Heart right ventricle (tissue), 16 donors: ENCODE measurements at regions not wholly inside any gene's neighbourhood (a gene's known extent, or its start where the extent isn't known, plus 50 kb on each side); places are given as distances from the start of the nearest gene placed in this dataset.

Source experiments
- ATAC-seq, 8 donors: fragments of 200-7000 bp; cut with Tn5 transposase; one replicate each; pipeline ENCODE4 v1.9.1; 2020; ENCODE audit warnings: mild to moderate bottlenecking in 8 of 8, moderate library complexity in 8 of 8, moderate number of reproducible peaks in 1 of 8
- DNase-seq, 2 donors: peaks; one replicate each; pipeline ENCODE4 v3.0.0-alpha.2; 2020
- H3K27ac ChIP-seq, 10 donors: fragments of 200-600 bp; sonication (generic) in 2 of 10; one replicate each; pipeline versions ENCODE4 v1.5.0 to v1.8.0; 2020 to 2022; ENCODE audit warnings: mild to moderate bottlenecking in 3 of 10
- H3K27me3 ChIP-seq, 7 donors: fragments of 200-600 bp; one replicate each; pipeline ENCODE4 v1.8.0; 2021 to 2022; ENCODE audit warnings: mild to moderate bottlenecking in 2 of 7
- H3K36me3 ChIP-seq, 9 donors: fragments of 200-600 bp; sonication (generic) in 1 of 9; one replicate each; pipeline versions ENCODE4 v1.5.0 to v1.8.0; 2020 to 2022; ENCODE audit warnings: mild to moderate bottlenecking in 2 of 9
- H3K4me1 ChIP-seq, 9 donors: fragments of 200-600 bp; sonication (generic) in 1 of 9; one replicate each; pipeline versions ENCODE4 v1.5.0 to v1.8.0; 2020 to 2022; ENCODE audit warnings: mild to moderate bottlenecking in 4 of 9
- H3K4me3 ChIP-seq, 10 donors: fragments of 200-600 bp; sonication (generic) in 2 of 10; one replicate each; pipeline versions ENCODE4 v1.5.0 to v1.8.0; 2020 to 2022; ENCODE audit warnings: mild to moderate bottlenecking in 7 of 10, moderate library complexity in 2 of 10
- H3K9me3 ChIP-seq, 11 donors: fragments of 200-600 bp in 10 of 11; sonication (generic) in 2 of 11; one replicate each; pipeline versions ENCODE4 v1.5.0 to v1.8.0; 2013 to 2022; ENCODE audit warnings: mild to moderate bottlenecking in 2 of 11, control low read depth in 1 of 11, moderate library complexity in 1 of 11
- CTCF ChIP-seq, 9 donors: fragments of 200-600 bp; sonication (generic) in 2 of 9; IDR thresholded peaks; one replicate each; pipeline versions ENCODE4 v1.5.0 to v1.8.0; 2021 to 2022; ENCODE audit warnings: antibody characterized with exemption in 9 of 9, mild to moderate bottlenecking in 5 of 9, moderate library complexity in 1 of 9
- WGBS, 2 donors: extraction: QIAGEN DNeasy Blood & Tissue Kit; methylation state at CpG; one replicate each; pipeline ENCODE4 v1.1.7; 2013; ENCODE audit warnings: inconsistent platforms in 1 of 2; 5-methylcytosine and 5-hydroxymethylcytosine counted together
- intact Hi-C, 10 donors: fragments of 100-400 bp; cut with DNase I; formaldehyde crosslinking; loops; one replicate each; pipeline versions ENCODE4 v1.11.1 to v1.14.2; 2022
- donor health status: Arrhythmogenic right ventricular cardiomyopathy.
- donor health status: ischemic (EF 13 %, LVEDD 7.1; RV severe dilation, severe dysfunction).
- donor health status: healthy with polysubstance abuse.
- donor health status: DM: no; HTN: yes; CAD: no.
- donor health status: DM: no; HTN: no; CAD: no.
- donor health status: ischemic (EF 25% LVEDD 6.9; RV normal size, moderate dysfunction).
- donor health status: ischemic (EF 25% LVEDD 5.7; RV mildly dilated, moderate dysfunction).
- donor health status: healthy.
- donor health status: DM: yes; HTN: yes; CAD: no.
- donor health status: Ischemic cardiomyopathy.
- donor health status: ischemic (EF 35%, LVEDD 5.7; RV mildly dilated, moderate dysfunction).
- donor health status: nonischemic (EF 11% LVEDD 7.7; RV severe dilation, severe dysfunction).
- donor health status: DM: yes; HTN: yes; CAD: no.
- donor health status: PGD.
- donor health status: ischemic (EF 29% LVEDD 5.4; RV normal size, mild dysfunction).
- donor health status: nonischemic (EF 23%, LVEDD 6.1; RV moderate dilation, normal function).

DNA sequence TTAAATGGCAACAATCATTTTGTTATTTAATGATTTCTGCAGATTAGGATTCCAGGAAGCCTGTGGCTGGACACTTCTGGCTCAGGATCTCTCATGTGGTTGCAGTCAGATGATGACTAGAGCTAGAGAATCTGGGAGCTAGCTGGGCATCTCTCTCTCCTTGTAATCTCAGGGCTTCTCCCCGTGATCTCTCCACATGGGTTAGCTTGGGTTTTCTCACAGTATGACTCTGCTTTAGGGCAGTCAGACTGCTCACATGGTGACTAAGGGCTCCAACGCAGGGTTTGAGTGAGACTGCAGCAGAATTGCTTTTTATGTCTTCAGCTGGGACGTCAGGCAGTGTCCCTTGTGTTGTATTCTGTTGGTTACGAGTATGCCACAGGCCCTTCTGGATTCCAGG is 361.4 kb downstream of the CBLL2 start:
- no peak overlapping the region for H3K4me3 ChIP-seq
- H3K4me1 ChIP-seq: peaks cover 0 to 5% (median 0%) of the 10 kb centered on the region in 9 donors
- H3K27me3 ChIP-seq: no peaks in the 10 kb centered on the region
- no peak overlapping the region for H3K27ac ChIP-seq
- DNase-seq (no peak), ATAC-seq (no peak)
- no peaks in the 10 kb centered on the region for H3K9me3 ChIP-seq
- no peak for TF ChIP-seq CTCF (IDR thresholded peaks at IDR 0.05)
- intact Hi-C loops: no loop called here
- no peaks in the 10 kb centered on the region for H3K36me3 ChIP-seq
- whole genome bisulfite sequencing, 2 donors: 36 to 37% methylated on average over 4 of the region's 4 CpGs

DNA sequence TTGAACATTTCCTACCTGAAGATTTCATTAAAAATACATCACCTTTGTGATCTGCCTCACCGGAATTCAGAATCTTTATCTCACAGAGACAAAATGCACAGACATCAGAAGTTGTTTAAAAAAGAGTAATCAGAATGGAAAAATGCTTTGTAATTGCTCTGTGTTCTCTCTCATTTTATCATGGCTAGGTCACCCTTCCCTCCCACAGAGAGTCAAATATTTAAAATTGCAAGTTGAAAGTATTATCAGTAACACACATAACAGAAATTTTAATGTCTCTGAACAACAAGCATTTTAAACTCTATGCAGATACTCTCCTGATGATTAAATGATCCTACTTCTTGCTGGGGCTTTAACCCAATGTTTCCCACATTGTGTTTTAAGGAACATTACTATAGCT is 362.0 kb downstream of the CBLL2 start:
- TF ChIP-seq CTCF (IDR thresholded peaks at IDR 0.05): no peak
- Histone ChIP-seq H3K27me3 (no peaks in the 10 kb centered on the region), H3K27ac (no peak overlapping the region), H3K36me3 (no peaks in the 10 kb centered on the region), H3K4me1 (peaks cover 0 to 5% (median 0%) of the 10 kb centered on the region in 9 donors), H3K9me3 (no peaks in the 10 kb centered on the region), H3K4me3 (no peak overlapping the region)
- intact Hi-C loops: no loop called here
- ATAC-seq: no peak
- 50 to 55% methylated on average over 1 of the region's 1 CpG for WGBS, 2 donors
- DNase-seq: no peak

DNA sequence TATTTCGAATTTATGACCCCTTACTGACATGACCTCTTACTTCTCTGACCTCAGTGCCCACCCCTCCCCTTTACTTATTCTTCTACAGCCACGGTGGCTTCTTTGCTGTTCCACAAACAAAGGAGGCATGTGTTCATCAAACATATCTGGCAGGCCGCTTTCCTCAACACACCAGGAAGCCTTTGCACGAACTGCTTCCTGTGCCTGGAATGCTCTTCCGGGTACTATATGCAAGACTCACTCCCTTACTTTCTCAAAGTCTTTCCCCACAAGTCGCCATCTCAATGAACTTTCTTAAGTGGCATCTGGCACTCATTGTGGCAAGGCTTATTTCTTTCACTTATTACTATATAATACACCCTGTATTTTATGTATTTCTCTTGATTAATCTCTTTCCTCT is 351.5 kb upstream of the DDX53 start:
- no peak for ATAC-seq
- H3K27me3 ChIP-seq: peaks cover 0 to 6% (median 0%) of the 10 kb centered on the region in 7 donors
- no peak overlapping the region for H3K27ac ChIP-seq
- H3K4me1 ChIP-seq: no peaks in the 10 kb centered on the region
- intact Hi-C loops: no loop called here
- no peak overlapping the region for H3K4me3 ChIP-seq
- WGBS, 2 donors: 71 to 73% methylated on average over 6 of the region's 6 CpGs
- TF ChIP-seq CTCF (IDR thresholded peaks at IDR 0.05): no peak
- H3K9me3 ChIP-seq: no peaks in the 10 kb centered on the region
- H3K36me3 ChIP-seq: no peaks in the 10 kb centered on the region
- DNase-seq: no peak

DNA sequence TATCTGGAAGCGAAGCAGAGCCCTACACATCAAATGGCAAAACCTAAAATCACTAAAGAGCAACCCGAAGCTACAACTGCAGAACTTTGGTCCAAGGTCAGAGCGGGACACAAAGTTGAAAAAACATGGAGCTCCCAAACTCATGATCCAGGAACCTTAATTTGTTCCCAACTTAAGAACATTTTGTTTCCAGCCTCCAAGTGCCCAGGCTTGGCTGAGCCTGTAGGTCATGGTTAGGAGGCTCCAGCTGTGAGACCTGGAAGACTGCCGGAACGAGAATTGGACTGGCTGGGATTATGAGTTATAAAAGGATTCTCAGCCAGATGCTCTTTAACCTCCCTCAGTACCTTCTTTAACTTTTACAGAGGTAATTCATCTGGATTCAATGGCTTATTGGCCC is 349.1 kb upstream of the DDX53 start:
- Histone ChIP-seq H3K9me3 (no peaks in the 10 kb centered on the region), H3K27me3 (peaks cover 0 to 6% (median 0%) of the 10 kb centered on the region in 7 donors), H3K4me3 (no peak overlapping the region), H3K36me3 (no peaks in the 10 kb centered on the region), H3K4me1 (no peaks in the 10 kb centered on the region), H3K27ac (no peak overlapping the region)
- ATAC-seq: peak in 1 of 8 donors; percentile 56
- TF ChIP-seq CTCF (IDR thresholded peaks at IDR 0.05): no peak
- intact Hi-C loops: no loop called here
- DNase-seq: peak in 1 of 2 donors; percentile 9
- WGBS, 2 donors: 84 to 94% methylated on average over 5 of the region's 5 CpGs
